ENCODE measurements at regions not wholly inside any gene's neighbourhood (a gene's known extent, or its start where the extent isn't known, plus 50 kb on each side); places are given as distances from the start of the nearest gene placed in this dataset.

DNA sequence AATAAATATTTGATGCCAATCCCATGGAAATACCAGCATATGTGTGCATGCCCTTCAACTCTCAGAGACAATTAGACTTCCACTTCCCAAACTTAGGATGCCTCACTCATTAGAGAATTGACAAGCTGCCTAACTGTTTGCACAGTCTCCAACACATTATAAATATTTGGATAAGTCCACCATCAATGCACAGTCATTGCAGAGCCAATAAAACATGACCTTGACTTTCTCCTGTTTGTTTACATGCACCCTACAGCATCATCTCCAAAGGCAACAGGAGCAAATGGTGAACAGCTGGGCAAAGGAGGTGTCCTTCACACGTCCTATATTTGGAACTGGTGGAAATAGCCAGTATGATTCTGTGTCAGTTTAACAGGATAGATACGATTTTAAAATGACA lies 804.4 kb upstream of the RBFOX1 start:
- 63 to 66% methylated on average over 2 of the region's 2 CpGs for WGBS, 2 donors
- Histone ChIP-seq H3K4me1 (ENCODE audit: control insufficient read depth in 5 of 5, insufficient read depth in 5 of 5, low read length in 5 of 5) (no peaks in the 10 kb centered on the region), H3K9ac (ENCODE audit: insufficient read depth in 1 of 2, low read length in 2 of 2) (no peak overlapping the region), H3K27me3 (ENCODE audit: control insufficient read depth in 3 of 3, insufficient read depth in 3 of 3, low read length in 2 of 3) (no peaks in the 10 kb centered on the region), H3K9me3 (ENCODE audit: control insufficient read depth in 4 of 4, insufficient read depth in 3 of 4, low read length in 3 of 4) (peaks cover 0 to 5% (median 0%) of the 10 kb centered on the region in 4 donors), H3K36me3 (ENCODE audit: control insufficient read depth in 4 of 4, insufficient read depth in 4 of 4, low read length in 4 of 4) (no peaks in the 10 kb centered on the region), H3K4me3 (no peak overlapping the region), H3K27ac (ENCODE audit: low read depth in 1 of 2, low read length in 1 of 2) (no peak overlapping the region)
- ATAC-seq (ENCODE audit: insufficient read depth, low FRiP score) (no peak), DNase-seq (no peak)
- TF ChIP-seq, protein P1, sequence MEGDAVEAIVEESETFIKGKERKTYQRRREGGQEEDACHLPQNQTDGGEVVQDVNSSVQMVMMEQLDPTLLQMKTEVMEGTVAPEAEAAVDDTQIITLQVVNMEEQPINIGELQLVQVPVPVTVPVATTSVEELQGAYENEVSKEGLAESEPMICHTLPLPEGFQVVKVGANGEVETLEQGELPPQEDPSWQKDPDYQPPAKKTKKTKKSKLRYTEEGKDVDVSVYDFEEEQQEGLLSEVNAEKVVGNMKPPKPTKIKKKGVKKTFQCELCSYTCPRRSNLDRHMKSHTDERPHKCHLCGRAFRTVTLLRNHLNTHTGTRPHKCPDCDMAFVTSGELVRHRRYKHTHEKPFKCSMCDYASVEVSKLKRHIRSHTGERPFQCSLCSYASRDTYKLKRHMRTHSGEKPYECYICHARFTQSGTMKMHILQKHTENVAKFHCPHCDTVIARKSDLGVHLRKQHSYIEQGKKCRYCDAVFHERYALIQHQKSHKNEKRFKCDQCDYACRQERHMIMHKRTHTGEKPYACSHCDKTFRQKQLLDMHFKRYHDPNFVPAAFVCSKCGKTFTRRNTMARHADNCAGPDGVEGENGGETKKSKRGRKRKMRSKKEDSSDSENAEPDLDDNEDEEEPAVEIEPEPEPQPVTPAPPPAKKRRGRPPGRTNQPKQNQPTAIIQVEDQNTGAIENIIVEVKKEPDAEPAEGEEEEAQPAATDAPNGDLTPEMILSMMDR (IDR thresholded peaks at IDR 0.05; ENCODE audit: control extremely low read depth, extremely low read depth), result no peak

DNA sequence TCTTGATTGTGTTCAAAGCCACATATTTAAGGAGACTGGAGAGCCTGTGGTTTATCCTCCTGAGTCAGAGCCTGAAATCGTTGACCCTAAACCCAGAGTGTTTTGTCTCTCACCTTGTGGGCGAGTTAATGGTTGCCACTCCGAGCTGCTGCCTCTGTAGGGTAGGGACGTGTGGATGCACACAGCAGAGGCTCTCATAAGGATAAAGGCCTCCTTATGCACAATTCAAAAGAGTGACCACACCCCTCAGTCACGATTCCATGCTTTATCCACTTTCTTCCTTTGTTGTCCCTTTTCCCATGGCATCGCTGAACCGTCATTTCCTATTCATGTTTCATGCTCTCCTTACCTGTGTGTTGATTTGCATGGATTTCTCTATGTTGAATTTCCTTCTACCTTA lies 805.0 kb upstream of the RBFOX1 start:
- H3K4me1 ChIP-seq (ENCODE audit: control insufficient read depth in 5 of 5, insufficient read depth in 5 of 5, low read length in 5 of 5), result no peaks in the 10 kb centered on the region
- no peaks in the 10 kb centered on the region for H3K36me3 ChIP-seq (ENCODE audit: control insufficient read depth in 4 of 4, insufficient read depth in 4 of 4, low read length in 4 of 4)
- no peak overlapping the region for H3K4me3 ChIP-seq
- H3K27ac ChIP-seq (ENCODE audit: low read depth in 1 of 2, low read length in 1 of 2), result no peak overlapping the region
- DNase-seq (no peak), ATAC-seq (ENCODE audit: insufficient read depth, low FRiP score) (no peak)
- H3K9me3 ChIP-seq (ENCODE audit: control insufficient read depth in 4 of 4, insufficient read depth in 3 of 4, low read length in 3 of 4), result peaks cover 0 to 6% (median 0%) of the 10 kb centered on the region in 4 donors
- 68 to 75% methylated on average over 7 of the region's 7 CpGs for WGBS, 2 donors
- TF ChIP-seq, protein P1 (IDR thresholded peaks at IDR 0.05; ENCODE audit: control extremely low read depth, extremely low read depth), result no peak
- H3K9ac ChIP-seq (ENCODE audit: insufficient read depth in 1 of 2, low read length in 2 of 2), result no peak overlapping the region
- H3K27me3 ChIP-seq (ENCODE audit: control insufficient read depth in 3 of 3, insufficient read depth in 3 of 3, low read length in 2 of 3), result peaks cover 0 to 3% (median 0%) of the 10 kb centered on the region in 3 donors

DNA sequence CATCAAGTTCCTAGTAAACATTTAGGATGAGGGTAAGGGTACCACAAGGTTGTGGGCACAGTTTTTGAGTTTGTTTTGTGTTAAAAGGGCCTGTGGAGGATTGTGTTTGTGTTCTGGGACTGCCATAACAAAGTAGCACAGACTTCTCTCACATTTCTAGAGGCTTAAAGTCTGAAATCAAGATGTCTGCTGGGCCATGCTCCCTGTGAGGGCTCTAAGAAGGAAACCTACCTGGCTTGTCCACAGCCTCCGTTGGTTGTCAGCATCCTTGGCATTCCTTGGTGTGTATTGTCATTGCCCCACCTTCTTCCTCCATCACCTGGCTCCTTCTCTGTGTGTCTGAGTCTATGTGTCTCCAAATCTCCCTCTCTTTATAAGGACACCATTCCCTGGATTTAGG lies 808.1 kb upstream of the RBFOX1 start:
- H3K9me3 ChIP-seq (ENCODE audit: control insufficient read depth in 4 of 4, insufficient read depth in 3 of 4, low read length in 3 of 4), result peaks cover 0 to 4% (median 0%) of the 10 kb centered on the region in 4 donors
- no peak overlapping the region for H3K4me3 ChIP-seq
- WGBS, 2 donors, result 53 to 92% methylated on average over 1 of the region's 1 CpG
- peaks cover 0 to 4% (median 3%) of the 10 kb centered on the region in 3 donors for H3K27me3 ChIP-seq (ENCODE audit: control insufficient read depth in 3 of 3, insufficient read depth in 3 of 3, low read length in 2 of 3)
- H3K9ac ChIP-seq (ENCODE audit: insufficient read depth in 1 of 2, low read length in 2 of 2), result no peak overlapping the region
- no peak for ATAC-seq (ENCODE audit: insufficient read depth, low FRiP score)
- H3K36me3 ChIP-seq (ENCODE audit: control insufficient read depth in 4 of 4, insufficient read depth in 4 of 4, low read length in 4 of 4), result no peaks in the 10 kb centered on the region
- no peak overlapping the region for H3K27ac ChIP-seq (ENCODE audit: low read depth in 1 of 2, low read length in 1 of 2)
- no peaks in the 10 kb centered on the region for H3K4me1 ChIP-seq (ENCODE audit: control insufficient read depth in 5 of 5, insufficient read depth in 5 of 5, low read length in 5 of 5)
- TF ChIP-seq, protein P1 (IDR thresholded peaks at IDR 0.05; ENCODE audit: control extremely low read depth, extremely low read depth), result no peak
- no peak for DNase-seq

Measured in lung (tissue), 11 donors.